Colonic mucosa (tissue), 4 donors: ENCODE measurements at regions not wholly inside any gene's neighbourhood (a gene's known extent, or its start where the extent isn't known, plus 50 kb on each side); places are given as distances from the start of the nearest gene placed in this dataset.
A peak's percentile ranks its signal among the peaks of the same experiment; 100 is the strongest.

Experiments
- DNase-seq: peaks from one replicate; pipeline ENCODE4 v3.0.0-alpha.2; 2020
- H3K27ac ChIP-seq: fragments of 200-600 bp; one replicate; pipeline ENCODE4 v1.8.0; 2021
- H3K27me3 ChIP-seq: fragments of 200-600 bp; one replicate; pipeline ENCODE4 v1.8.0; 2021
- H3K36me3 ChIP-seq: fragments of 200-600 bp; one replicate; pipeline ENCODE4 v1.8.0; 2021
- H3K4me1 ChIP-seq: fragments of 200-600 bp; one replicate; pipeline ENCODE4 v1.8.0; 2021; ENCODE audit warnings: mild to moderate bottlenecking
- H3K4me3 ChIP-seq: fragments of 200-600 bp; one replicate; pipeline ENCODE4 v1.8.0; 2021
- H3K9ac ChIP-seq, 2 donors: one replicate each; pipeline ENCODE4 v1.7.0; 2013; ENCODE audit warnings: control low read depth in 2 of 2, low read depth in 2 of 2, low read length in 2 of 2
- H3K9me3 ChIP-seq: fragments of 200-600 bp; one replicate; pipeline ENCODE4 v1.8.0; 2021
- intact Hi-C: fragments of 100-400 bp; cut with DNase I; formaldehyde crosslinking; loops from one replicate; pipeline ENCODE4 v1.14.1; 2022
- TF ChIP-seq, protein P1 (sequence below): fragments of 200-600 bp; IDR thresholded peaks from one replicate; pipeline ENCODE4 v1.8.0; 2022; ENCODE audit warnings: antibody characterized with exemption, mild to moderate bottlenecking
- donor health status: healthy.
- donor health status: DM: no; HTN: no; CAD: no.
- donor health status: DM: no; HTN: no; CAD: no.

DNA sequence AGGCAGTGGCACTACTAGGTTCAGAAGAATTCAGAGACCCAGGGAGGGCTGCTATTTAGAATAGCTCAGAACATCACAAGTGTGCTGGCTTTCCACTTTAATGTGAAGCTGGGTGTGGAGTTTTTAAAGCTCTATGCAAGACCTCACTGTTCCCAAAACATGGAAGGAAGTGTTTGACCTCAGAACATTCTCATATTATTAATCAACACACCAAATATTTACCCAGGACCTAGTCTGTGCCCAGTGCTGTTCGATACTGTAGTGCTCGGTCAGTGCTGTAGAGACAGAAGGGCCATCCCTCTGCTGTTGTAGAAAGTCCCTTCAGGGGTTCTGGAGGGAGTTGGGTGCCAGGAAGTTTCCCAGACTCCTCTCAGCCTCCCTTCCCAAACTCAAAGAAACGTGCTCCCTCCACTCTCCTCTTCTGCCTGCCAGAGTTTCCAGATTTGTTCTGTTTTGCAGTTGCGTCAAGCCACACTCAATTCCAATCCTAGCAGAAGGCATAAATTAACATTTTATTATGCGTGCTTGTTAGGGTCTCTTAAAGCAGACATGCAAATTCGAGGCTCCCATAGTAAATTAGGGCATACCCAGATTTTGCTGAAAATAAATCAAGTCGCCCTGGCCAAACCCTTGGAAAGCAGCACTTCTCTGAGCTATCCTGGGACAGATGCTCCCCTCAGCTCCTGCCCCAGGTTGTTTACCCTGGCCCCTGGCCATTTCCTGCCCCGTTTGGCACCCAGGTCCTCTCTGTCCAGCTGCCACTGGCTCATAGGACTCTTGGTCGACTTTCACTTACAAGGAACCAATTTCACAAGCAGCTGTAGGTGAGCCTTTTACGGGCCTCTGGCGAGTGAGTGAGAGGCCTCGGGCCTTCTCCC lies 248.6 kb downstream of the HIVEP2 start:
- H3K9ac ChIP-seq, result no peak overlapping the region
- H3K27ac ChIP-seq, result no peak overlapping the region

DNA sequence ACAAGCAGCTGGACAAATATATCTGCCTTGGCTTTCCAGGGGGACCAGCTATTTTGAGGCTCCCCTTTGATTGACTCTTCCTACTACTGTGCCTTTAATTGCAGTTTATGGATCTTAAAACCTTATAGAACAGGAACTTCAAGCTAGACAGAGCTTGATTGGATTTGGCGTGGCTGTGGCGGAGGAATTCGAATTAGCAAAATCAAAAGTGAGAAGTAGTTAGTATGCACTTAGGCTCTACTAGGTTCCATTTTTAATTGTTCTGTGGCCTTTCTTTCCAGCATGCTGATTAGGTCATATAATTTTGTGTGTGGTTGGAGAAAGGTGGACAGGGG lies 248.0 kb downstream of the HIVEP2 start:
- Histone ChIP-seq H3K9ac (no peak overlapping the region), H3K27ac (no peak overlapping the region)
- DNase-seq, result no peak

More for the DNA sequence above, 248.6 kb downstream of the HIVEP2 start:
- DNase-seq, result peak; percentile 48
- H3K9me3 ChIP-seq, result no peaks in the 10 kb centered on the region
- TF ChIP-seq, protein P1, sequence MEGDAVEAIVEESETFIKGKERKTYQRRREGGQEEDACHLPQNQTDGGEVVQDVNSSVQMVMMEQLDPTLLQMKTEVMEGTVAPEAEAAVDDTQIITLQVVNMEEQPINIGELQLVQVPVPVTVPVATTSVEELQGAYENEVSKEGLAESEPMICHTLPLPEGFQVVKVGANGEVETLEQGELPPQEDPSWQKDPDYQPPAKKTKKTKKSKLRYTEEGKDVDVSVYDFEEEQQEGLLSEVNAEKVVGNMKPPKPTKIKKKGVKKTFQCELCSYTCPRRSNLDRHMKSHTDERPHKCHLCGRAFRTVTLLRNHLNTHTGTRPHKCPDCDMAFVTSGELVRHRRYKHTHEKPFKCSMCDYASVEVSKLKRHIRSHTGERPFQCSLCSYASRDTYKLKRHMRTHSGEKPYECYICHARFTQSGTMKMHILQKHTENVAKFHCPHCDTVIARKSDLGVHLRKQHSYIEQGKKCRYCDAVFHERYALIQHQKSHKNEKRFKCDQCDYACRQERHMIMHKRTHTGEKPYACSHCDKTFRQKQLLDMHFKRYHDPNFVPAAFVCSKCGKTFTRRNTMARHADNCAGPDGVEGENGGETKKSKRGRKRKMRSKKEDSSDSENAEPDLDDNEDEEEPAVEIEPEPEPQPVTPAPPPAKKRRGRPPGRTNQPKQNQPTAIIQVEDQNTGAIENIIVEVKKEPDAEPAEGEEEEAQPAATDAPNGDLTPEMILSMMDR, result no peak
- H3K4me1 ChIP-seq, result no peaks in the 10 kb centered on the region
- H3K27me3 ChIP-seq, result no peaks in the 10 kb centered on the region
- H3K4me3 ChIP-seq, result no peak overlapping the region
- no peaks in the 10 kb centered on the region for H3K36me3 ChIP-seq
- intact Hi-C loops, result loop anchor here (10.0 kb wide), 1 partner anchor 222 kb away; no protein-coding TSS in a partner anchor

DNA sequence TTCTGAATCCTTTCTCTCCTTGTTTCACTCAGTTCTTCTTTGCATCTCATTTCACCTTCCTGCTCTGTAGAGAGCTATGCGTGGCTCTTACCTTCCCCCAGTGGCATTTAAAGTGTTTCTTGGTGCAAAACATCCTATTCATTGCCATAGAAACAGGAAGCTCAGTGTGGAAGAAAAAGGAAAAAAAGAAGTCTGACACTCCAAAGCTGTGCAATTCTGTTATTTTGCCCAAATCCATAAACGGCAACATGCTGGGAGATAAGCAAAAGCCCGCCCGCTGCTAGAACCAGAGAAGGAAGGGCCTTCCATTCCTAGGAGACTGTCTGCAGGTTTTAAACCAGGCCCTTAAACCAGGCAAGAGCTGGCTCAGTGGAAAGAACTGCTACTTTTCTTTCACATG lies 247.1 kb downstream of the HIVEP2 start:
- H3K9ac ChIP-seq, result no peak overlapping the region

More for the DNA sequence above, 248.0 kb downstream of the HIVEP2 start:
- Histone ChIP-seq H3K4me1 (no peaks in the 10 kb centered on the region), H3K27me3 (no peaks in the 10 kb centered on the region), H3K36me3 (no peaks in the 10 kb centered on the region), H3K4me3 (no peak overlapping the region), H3K9me3 (no peaks in the 10 kb centered on the region)
- TF ChIP-seq, protein P1, result no peak
- intact Hi-C loops, result loop anchor here (10.0 kb wide), 1 partner anchor 222 kb away; no protein-coding TSS in a partner anchor

DNA sequence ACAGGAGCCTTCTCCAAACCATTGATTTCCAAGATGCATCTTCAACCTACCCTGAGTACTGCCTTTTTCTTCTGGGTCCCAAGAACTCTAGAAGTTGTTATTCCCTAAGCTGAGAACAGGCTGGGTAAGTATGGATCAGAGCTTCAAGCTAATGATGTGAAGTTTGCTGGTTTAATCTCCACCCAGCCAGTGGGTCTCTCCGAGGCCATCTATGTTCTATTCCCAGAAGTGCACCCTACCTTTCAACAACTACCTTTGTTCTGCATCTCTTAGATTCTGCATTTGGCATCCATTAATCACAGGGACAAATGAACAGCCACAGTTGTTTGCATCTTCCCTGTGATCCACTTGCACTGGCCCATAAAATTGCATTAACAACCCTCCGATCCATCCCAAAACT lies 246.2 kb downstream of the HIVEP2 start:
- no peak overlapping the region for H3K4me3 ChIP-seq
- H3K27me3 ChIP-seq, result no peaks in the 10 kb centered on the region
- DNase-seq, result no peak
- no peaks in the 10 kb centered on the region for H3K9me3 ChIP-seq
- no peaks in the 10 kb centered on the region for H3K4me1 ChIP-seq
- no peak overlapping the region for H3K27ac ChIP-seq
- TF ChIP-seq, protein P1, result no peak
- H3K9ac ChIP-seq, result no peak overlapping the region
- H3K36me3 ChIP-seq, result no peaks in the 10 kb centered on the region
- intact Hi-C loops, result loop anchor here (10.0 kb wide), 1 partner anchor 224 kb away; no protein-coding TSS in a partner anchor

More for the DNA sequence above, 247.1 kb downstream of the HIVEP2 start:
- TF ChIP-seq, protein P1, result no peak
- Histone ChIP-seq H3K27me3 (no peaks in the 10 kb centered on the region), H3K4me1 (no peaks in the 10 kb centered on the region), H3K27ac (no peak overlapping the region), H3K9me3 (no peaks in the 10 kb centered on the region), H3K4me3 (no peak overlapping the region), H3K36me3 (no peaks in the 10 kb centered on the region)
- intact Hi-C loops, result loop anchor here (10.0 kb wide), 1 partner anchor 223 kb away; no protein-coding TSS in a partner anchor
- no peak for DNase-seq

DNA sequence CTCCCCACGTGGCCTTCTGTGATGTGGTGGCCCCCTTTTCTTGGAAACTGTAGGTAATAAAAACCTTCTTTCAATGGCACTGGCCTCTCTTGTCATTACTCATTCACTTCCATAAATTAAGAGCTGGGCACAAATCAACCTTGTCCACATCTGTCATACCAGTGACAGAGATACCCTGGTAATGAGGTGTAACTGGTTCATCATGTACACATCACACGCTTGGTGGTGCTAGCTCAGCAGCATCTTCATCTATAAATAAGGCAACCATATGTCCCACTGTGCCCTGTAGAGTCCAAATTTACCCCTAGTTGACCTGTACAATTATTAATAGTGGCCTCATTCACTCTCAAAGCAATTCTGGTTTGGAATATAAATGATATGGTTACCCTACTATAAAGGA lies 245.6 kb downstream of the HIVEP2 start:
- TF ChIP-seq, protein P1, result no peak
- no peak overlapping the region for H3K4me3 ChIP-seq
- no peaks in the 10 kb centered on the region for H3K27me3 ChIP-seq
- intact Hi-C loops, result loop anchor here (10.0 kb wide), 1 partner anchor 225 kb away; no protein-coding TSS in a partner anchor
- H3K4me1 ChIP-seq, result no peaks in the 10 kb centered on the region
- no peak overlapping the region for H3K27ac ChIP-seq
- no peak for DNase-seq
- H3K9ac ChIP-seq, result no peak overlapping the region
- no peaks in the 10 kb centered on the region for H3K36me3 ChIP-seq
- H3K9me3 ChIP-seq, result no peaks in the 10 kb centered on the region
